ENCODE measurements at regions not wholly inside any gene's neighbourhood (a gene's known extent, or its start where the extent isn't known, plus 50 kb on each side); places are given as distances from the start of the nearest gene placed in this dataset.

GRCh38 chr5:4866131-4866659, 273.9 kb upstream of the ADAMTS16 start:
- H3K36me3 ChIP-seq, result no peaks in the 10 kb centered on the region
- H4K20me1 ChIP-seq, result no peaks in the 10 kb centered on the region
- no peak overlapping the region for H3K9ac ChIP-seq
- no peak overlapping the region for H3K27ac ChIP-seq
- H3K4me1 ChIP-seq, result peaks cover 0 to 5% (median 0%) of the 10 kb centered on the region in 10 experiments; a peak in 2 of 20 replicates
- H3K4me2 ChIP-seq, result no peak overlapping the region
- no peak for TF ChIP-seq Cebpa-rat (IDR thresholded peaks at IDR 0.05)
- peaks cover 14 to 24% (median 20%) of the 10 kb centered on the region in 11 experiments for H3K9me3 ChIP-seq (replicated peaks in 1 of 11)
- no peak overlapping the region for H3K4me3 ChIP-seq
- no peaks in the 10 kb centered on the region for H3K27me3 ChIP-seq

GRCh38 chr5:4866817-4867216, 273.3 kb upstream of the ADAMTS16 start:
- TF ChIP-seq Cebpa-rat (IDR thresholded peaks at IDR 0.05), result no peak

GRCh38 chr5:4868140-4868735, 271.9 kb upstream of the ADAMTS16 start:
- no peak for TF ChIP-seq Cebpa-rat (IDR thresholded peaks at IDR 0.05)
- H3K27ac ChIP-seq, result no peak overlapping the region
- no peaks in the 10 kb centered on the region for H3K36me3 ChIP-seq
- peaks cover 14 to 24% (median 20%) of the 10 kb centered on the region in 11 experiments for H3K9me3 ChIP-seq (replicated peaks in 1 of 11)
- no peak overlapping the region for H3K9ac ChIP-seq
- no peak overlapping the region for H3K4me2 ChIP-seq
- H3K27me3 ChIP-seq, result no peaks in the 10 kb centered on the region
- H4K20me1 ChIP-seq, result no peaks in the 10 kb centered on the region
- H3K4me1 ChIP-seq, result peaks cover 0 to 5% (median 0%) of the 10 kb centered on the region in 10 experiments; a peak in 2 of 20 replicates
- H3K4me3 ChIP-seq, result no peak overlapping the region

More at GRCh38 chr5:4866817-4867216, 273.3 kb upstream of the ADAMTS16 start:
- Histone ChIP-seq H4K20me1 (no peaks in the 10 kb centered on the region), H3K27ac (no peak overlapping the region), H3K27me3 (no peaks in the 10 kb centered on the region), H3K9me3 (replicated peaks in 1 of 11) (peaks cover 14 to 24% (median 20%) of the 10 kb centered on the region in 11 experiments), H3K9ac (no peak overlapping the region), H3K36me3 (no peaks in the 10 kb centered on the region), H3K4me2 (no peak overlapping the region), H3K4me3 (no peak overlapping the region), H3K4me1 (peaks cover 0 to 5% (median 0%) of the 10 kb centered on the region in 10 experiments; a peak in 2 of 20 replicates)

- Histone ChIP-seq H3K27ac (no peak overlapping the region), H3K9me3 (replicated peaks in 1 of 11) (no peaks in the 10 kb centered on the region), H4K20me1 (no peaks in the 10 kb centered on the region), H3K4me3 (no peak overlapping the region), H3K9ac (no peak overlapping the region), H3K4me2 (no peak overlapping the region), H3K36me3 (no peaks in the 10 kb centered on the region), H3K27me3 (no peaks in the 10 kb centered on the region), H3K4me1 (peaks cover 0 to 5% (median 0%) of the 10 kb centered on the region in 10 experiments; a peak in 4 of 20 replicates)
- TF ChIP-seq Cebpa-rat (IDR thresholded peaks at IDR 0.05), result no peak
Observed at GRCh38 chr5:4873652-4874051, 266.5 kb upstream of the ADAMTS16 start.

- Histone ChIP-seq H4K20me1 (0 out of 22 replicates have a peak, but pooled peaks cover 0 to 2% (median 0%) of the 10 kb centered on the region in 11 experiments), H3K4me1 (peaks cover 0 to 5% (median 0%) of the 10 kb centered on the region in 10 experiments; a peak in 4 of 20 replicates), H3K9me3 (replicated peaks in 1 of 11) (no peaks in the 10 kb centered on the region), H3K9ac (no peak overlapping the region), H3K27ac (no peak overlapping the region), H3K4me2 (no peak overlapping the region), H3K36me3 (no peaks in the 10 kb centered on the region), H3K27me3 (no peaks in the 10 kb centered on the region), H3K4me3 (no peak overlapping the region)
- TF ChIP-seq Cebpa-rat (IDR thresholded peaks at IDR 0.05), result no peak
Observed at GRCh38 chr5:4874097-4874496, 266.0 kb upstream of the ADAMTS16 start.

- Histone ChIP-seq H3K36me3 (no peaks in the 10 kb centered on the region), H3K4me1 (peaks cover 0 to 2% (median 0%) of the 10 kb centered on the region in 10 experiments; a peak in 2 of 20 replicates), H3K27me3 (no peaks in the 10 kb centered on the region), H3K4me3 (no peak overlapping the region), H3K27ac (no peak overlapping the region), H3K9me3 (replicated peaks in 1 of 11) (no peaks in the 10 kb centered on the region), H3K9ac (no peak overlapping the region), H4K20me1 (0 out of 22 replicates have a peak, but pooled peaks cover 0 to 7% (median 0%) of the 10 kb centered on the region in 11 experiments), H3K4me2 (no peak overlapping the region)
- no peak for TF ChIP-seq Cebpa-rat (IDR thresholded peaks at IDR 0.05)
Observed at GRCh38 chr5:4875942-4876341, 264.2 kb upstream of the ADAMTS16 start.

GRCh38 chr5:4876804-4877203, 263.3 kb upstream of the ADAMTS16 start:
- H3K4me2 ChIP-seq, result no peak overlapping the region
- no peak overlapping the region for H3K9ac ChIP-seq
- H3K4me1 ChIP-seq, result peaks cover 0 to 2% (median 0%) of the 10 kb centered on the region in 10 experiments; a peak in 2 of 20 replicates
- no peak overlapping the region for H3K4me3 ChIP-seq
- no peaks in the 10 kb centered on the region for H3K27me3 ChIP-seq
- H3K27ac ChIP-seq, result no peak overlapping the region
- no peak for TF ChIP-seq Cebpa-rat (IDR thresholded peaks at IDR 0.05)
- H3K36me3 ChIP-seq, result no peaks in the 10 kb centered on the region
- 0 out of 22 replicates have a peak, but pooled peaks cover 0 to 7% (median 0%) of the 10 kb centered on the region in 11 experiments for H4K20me1 ChIP-seq
- H3K9me3 ChIP-seq (replicated peaks in 1 of 11), result no peaks in the 10 kb centered on the region

- TF ChIP-seq Cebpa-rat (IDR thresholded peaks at IDR 0.05), result no peak
- no peaks in the 10 kb centered on the region for H3K9me3 ChIP-seq (replicated peaks in 1 of 11)
- H3K9ac ChIP-seq, result no peak overlapping the region
- H3K4me2 ChIP-seq, result no peak overlapping the region
- peaks cover 0 to 2% (median 0%) of the 10 kb centered on the region in 10 experiments; a peak in 2 of 20 replicates for H3K4me1 ChIP-seq
- no peak overlapping the region for H3K27ac ChIP-seq
- no peaks in the 10 kb centered on the region for H3K27me3 ChIP-seq
- H3K4me3 ChIP-seq, result no peak overlapping the region
- no peaks in the 10 kb centered on the region for H3K36me3 ChIP-seq
- 0 out of 22 replicates have a peak, but pooled peaks cover 0 to 7% (median 0%) of the 10 kb centered on the region in 11 experiments for H4K20me1 ChIP-seq
Observed at GRCh38 chr5:4877579-4877978, 262.6 kb upstream of the ADAMTS16 start.

- Histone ChIP-seq H3K4me1 (peaks cover 0 to 2% (median 0%) of the 10 kb centered on the region in 10 experiments; a peak in 2 of 20 replicates), H3K36me3 (no peaks in the 10 kb centered on the region), H3K27me3 (no peaks in the 10 kb centered on the region), H3K4me2 (no peak overlapping the region), H3K27ac (no peak overlapping the region), H3K9me3 (replicated peaks in 1 of 11) (no peaks in the 10 kb centered on the region), H3K9ac (no peak overlapping the region), H3K4me3 (no peak overlapping the region), H4K20me1 (0 out of 22 replicates have a peak, but pooled peaks cover 0 to 7% (median 0%) of the 10 kb centered on the region in 11 experiments)
- no peak for TF ChIP-seq Cebpa-rat (IDR thresholded peaks at IDR 0.05)
Observed at GRCh38 chr5:4879075-4879474, 261.1 kb upstream of the ADAMTS16 start.

Data from BLaER1 treated with 17β-estradiol and CSF1 and Interleukin-3, amounts not matched to agents 10 nM and 100 nM (cell line).